ENCODE measurements at regions not wholly inside any gene's neighbourhood (a gene's known extent, or its start where the extent isn't known, plus 50 kb on each side); places are given as distances from the start of the nearest gene placed in this dataset.

DNA sequence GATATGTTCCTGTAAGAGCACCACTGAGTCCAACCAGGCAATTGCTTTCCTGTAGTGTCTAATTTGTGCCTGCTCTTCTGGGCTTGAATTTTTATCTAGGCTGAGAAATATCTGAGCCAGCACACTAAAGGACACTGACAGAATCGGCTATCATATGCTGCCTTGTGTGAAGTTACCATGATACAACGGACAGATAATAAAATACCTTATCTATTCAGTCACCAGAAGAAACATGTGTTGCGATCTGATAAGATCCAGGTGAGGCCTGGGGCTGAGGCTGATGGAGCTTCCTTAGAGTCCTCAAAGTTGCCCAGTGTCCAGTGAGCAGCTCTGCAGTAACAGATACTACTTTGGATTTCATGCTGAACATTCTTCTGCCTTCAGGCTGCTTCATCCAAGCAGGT is 111.8 kb downstream of the ZNF518B start:
- no peak for DNase-seq (ENCODE audit: low spot score in 2 of 2, unreplicated experiment in 2 of 2)
- H3K27me3 Mint-ChIP-seq (ENCODE audit: low read depth), result no peaks in the 10 kb centered on the region
- TF ChIP-seq CTCF (IDR thresholded peaks at IDR 0.05; ENCODE audit: unreplicated experiment), result no peak
- H3K4me1 Mint-ChIP-seq, result no peaks in the 10 kb centered on the region
- H3K4me3 Mint-ChIP-seq, result no peak overlapping the region
- H3K27ac Mint-ChIP-seq, result no peak overlapping the region
- peaks cover 3% of the 10 kb centered on the region for H3K9me3 Mint-ChIP-seq
- H3K36me3 Mint-ChIP-seq, result no peaks in the 10 kb centered on the region

DNA sequence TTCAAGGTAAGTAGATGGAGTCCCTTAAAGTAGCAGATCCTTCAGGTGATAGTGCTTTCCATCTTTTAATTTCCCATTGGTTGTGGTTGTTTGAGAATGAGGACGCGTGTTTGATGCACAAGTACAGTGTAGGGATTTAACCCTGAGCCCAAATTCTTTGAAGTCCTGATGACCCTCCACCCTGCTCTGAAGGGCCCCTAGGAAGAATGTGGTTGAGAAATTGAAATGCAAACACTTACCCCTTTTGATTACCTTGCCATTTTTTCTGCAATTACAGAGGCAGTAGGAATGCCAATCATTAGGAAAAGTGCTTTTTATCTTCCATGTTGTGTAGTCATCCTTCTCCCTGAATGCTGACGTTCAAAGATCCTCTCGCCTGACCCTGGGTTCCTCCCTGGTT is 112.4 kb downstream of the ZNF518B start:
- no peak for DNase-seq (ENCODE audit: low spot score in 2 of 2, unreplicated experiment in 2 of 2)
- Mint-ChIP-seq H3K27me3 (ENCODE audit: low read depth) (no peaks in the 10 kb centered on the region), H3K27ac (no peak overlapping the region), H3K4me3 (no peak overlapping the region), H3K9me3 (peaks cover 3% of the 10 kb centered on the region), H3K4me1 (no peaks in the 10 kb centered on the region), H3K36me3 (no peaks in the 10 kb centered on the region)
- no peak for TF ChIP-seq CTCF (IDR thresholded peaks at IDR 0.05; ENCODE audit: unreplicated experiment)

GRCh38 chr4:10343656-10344055 is 113.6 kb downstream of the ZNF518B start:
- Mint-ChIP-seq H3K4me3 (no peak overlapping the region), H3K36me3 (no peaks in the 10 kb centered on the region), H3K4me1 (no peaks in the 10 kb centered on the region), H3K27me3 (ENCODE audit: low read depth) (no peaks in the 10 kb centered on the region), H3K27ac (no peak overlapping the region), H3K9me3 (peaks cover 3% of the 10 kb centered on the region)
- TF ChIP-seq CTCF (IDR thresholded peaks at IDR 0.05; ENCODE audit: unreplicated experiment), result no peak
- DNase-seq (ENCODE audit: low spot score in 2 of 2, unreplicated experiment in 2 of 2), result no peak

DNA sequence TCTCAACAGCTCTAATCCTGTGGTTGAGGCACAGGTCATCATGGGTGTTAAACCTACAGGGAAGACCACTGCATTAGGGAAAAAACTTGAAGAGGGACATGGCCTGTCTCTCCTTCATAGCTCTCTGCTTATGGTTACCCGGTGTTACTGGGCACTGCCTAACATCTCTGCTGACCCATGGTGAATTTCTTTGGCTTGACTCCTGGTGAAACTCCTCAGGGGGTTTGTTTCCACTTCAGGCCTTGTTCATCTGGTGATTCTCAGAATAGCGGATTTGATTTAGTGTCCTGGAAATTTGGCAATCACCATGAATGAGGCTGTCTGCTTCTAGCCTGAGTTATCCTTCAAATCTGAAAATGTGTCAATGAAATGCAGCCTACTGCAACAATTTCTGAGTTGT is 114.4 kb downstream of the ZNF518B start:
- H3K27me3 Mint-ChIP-seq (ENCODE audit: low read depth), result no peaks in the 10 kb centered on the region
- H3K9me3 Mint-ChIP-seq, result peaks cover 3% of the 10 kb centered on the region
- H3K27ac Mint-ChIP-seq, result no peak overlapping the region
- H3K36me3 Mint-ChIP-seq, result no peaks in the 10 kb centered on the region
- no peak for DNase-seq (ENCODE audit: low spot score in 2 of 2, unreplicated experiment in 2 of 2)
- no peak for TF ChIP-seq CTCF (IDR thresholded peaks at IDR 0.05; ENCODE audit: unreplicated experiment)
- no peaks in the 10 kb centered on the region for H3K4me1 Mint-ChIP-seq
- no peak overlapping the region for H3K4me3 Mint-ChIP-seq

GRCh38 chr4:10336471-10336870 is 120.8 kb downstream of the ZNF518B start:
- Mint-ChIP-seq H3K4me1 (peaks cover 5% of the 10 kb centered on the region), H3K4me3 (no peak overlapping the region), H3K27ac (no peak overlapping the region), H3K27me3 (ENCODE audit: low read depth) (peaks cover 2% of the 10 kb centered on the region), H3K36me3 (no peaks in the 10 kb centered on the region), H3K9me3 (no peaks in the 10 kb centered on the region)
- no peak for TF ChIP-seq CTCF (IDR thresholded peaks at IDR 0.05; ENCODE audit: unreplicated experiment)
- DNase-seq (ENCODE audit: low spot score in 2 of 2, unreplicated experiment in 2 of 2), result no peak

DNA sequence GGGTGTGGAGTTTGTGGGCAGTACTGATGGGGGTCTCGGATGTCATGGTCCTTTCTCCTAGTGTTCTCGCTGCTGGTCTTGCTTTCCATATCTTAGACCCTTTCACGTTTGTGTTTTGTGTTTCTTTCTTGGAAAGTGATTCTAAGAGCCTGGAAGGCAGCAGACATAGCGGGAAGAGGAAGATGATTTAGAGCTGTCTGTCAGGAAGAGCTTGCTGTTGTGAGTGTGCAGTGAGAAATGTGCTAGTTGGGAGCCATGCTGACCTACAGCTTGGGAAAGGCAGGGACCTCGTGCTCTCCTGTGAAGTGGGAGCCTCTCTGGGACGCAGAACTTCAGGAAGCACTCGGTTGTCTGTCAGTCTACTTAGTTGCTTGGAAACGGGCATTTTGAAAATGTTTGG is 122.2 kb downstream of the ZNF518B start:
- Mint-ChIP-seq H3K4me1 (peaks cover 5% of the 10 kb centered on the region), H3K27me3 (ENCODE audit: low read depth) (peaks cover 2% of the 10 kb centered on the region), H3K36me3 (no peaks in the 10 kb centered on the region), H3K4me3 (no peak overlapping the region), H3K9me3 (no peaks in the 10 kb centered on the region), H3K27ac (no peak overlapping the region)
- DNase-seq (ENCODE audit: low spot score in 2 of 2, unreplicated experiment in 2 of 2), result no peak
- TF ChIP-seq CTCF (IDR thresholded peaks at IDR 0.05; ENCODE audit: unreplicated experiment), result no peak
